Skeletal muscle satellite cell (primary cell): ENCODE measurements at regions not wholly inside any gene's neighbourhood (a gene's known extent, or its start where the extent isn't known, plus 50 kb on each side); places are given as distances from the start of the nearest gene placed in this dataset.
"Not testable (repeated sequence)": the region's sequence is repeated elsewhere in the genome, so short reads cannot be mapped to it uniquely, and the experiment has no call there.

Experiments used
- H3K27me3 ChIP-seq: 2 replicates; pipeline ENCODE4 v1.7.0; 2013; ENCODE audit warnings: low read length; ENCODE audit not compliant: control insufficient read depth, insufficient read depth
- H3K36me3 ChIP-seq: 2 replicates; pipeline ENCODE4 v1.7.0; 2013; ENCODE audit warnings: mild to moderate bottlenecking, control low read depth, low read length; ENCODE audit not compliant: insufficient read depth
- H3K4me1 ChIP-seq: 2 replicates; pipeline ENCODE4 v1.7.0; 2013; ENCODE audit warnings: low read length; ENCODE audit not compliant: control insufficient read depth, insufficient read depth
- H3K4me2 ChIP-seq: 2 replicates; pipeline ENCODE4 v1.7.0; 2013; ENCODE audit warnings: mild to moderate bottlenecking, low read length
- H3K4me3 ChIP-seq: 2 replicates; pipeline ENCODE4 v1.7.0; 2013; ENCODE audit warnings: low read length
- H3K9ac ChIP-seq: 2 replicates; pipeline ENCODE4 v1.7.0; 2013; ENCODE audit warnings: mild to moderate bottlenecking, low read depth, low read length, moderate library complexity
- H3K9me3 ChIP-seq: replicated peaks from 2 replicates; pipeline ENCODE4 v1.7.0; 2013; ENCODE audit warnings: mild to moderate bottlenecking, control low read depth, low read length

GRCh38 chr5:13027874-13028273 lies 916.6 kb downstream of the DNAH5 start:
- Histone ChIP-seq H3K27me3 (no peaks in the 10 kb centered on the region), H3K36me3 (no peaks in the 10 kb centered on the region), H3K4me3 (no peak overlapping the region)

GRCh38 chr5:13019729-13020128 lies 924.8 kb downstream of the DNAH5 start:
- Histone ChIP-seq H3K9ac (no peak overlapping the region), H3K9me3 (no peaks in the 10 kb centered on the region), H3K4me3 (no peak overlapping the region), H3K4me2 (no peak overlapping the region), H3K4me1 (no peaks in the 10 kb centered on the region), H3K36me3 (no peaks in the 10 kb centered on the region), H3K27me3 (no peaks in the 10 kb centered on the region)

More at GRCh38 chr5:13027874-13028273, 916.6 kb downstream of the DNAH5 start:
- Histone ChIP-seq H3K4me1 (no peaks in the 10 kb centered on the region), H3K9ac (no peak overlapping the region), H3K4me2 (no peak overlapping the region), H3K9me3 (no peaks in the 10 kb centered on the region)

GRCh38 chr5:13003457-13003856 lies 941.0 kb downstream of the DNAH5 start:
- no peak overlapping the region for H3K4me2 ChIP-seq
- H3K27me3 ChIP-seq: no peaks in the 10 kb centered on the region
- no peak overlapping the region for H3K9ac ChIP-seq

GRCh38 chr5:12999667-13000066 lies 944.8 kb downstream of the DNAH5 start:
- Histone ChIP-seq H3K4me1 (no peaks in the 10 kb centered on the region), H3K9ac (no peak overlapping the region), H3K36me3 (no peaks in the 10 kb centered on the region), H3K4me3 (no peak overlapping the region), H3K27me3 (no peaks in the 10 kb centered on the region), H3K4me2 (no peak overlapping the region), H3K9me3 (no peaks in the 10 kb centered on the region)

More at GRCh38 chr5:13003457-13003856, 941.0 kb downstream of the DNAH5 start:
- H3K4me3 ChIP-seq: no peak overlapping the region
- no peaks in the 10 kb centered on the region for H3K36me3 ChIP-seq
- no peaks in the 10 kb centered on the region for H3K4me1 ChIP-seq
- no peaks in the 10 kb centered on the region for H3K9me3 ChIP-seq

- Histone ChIP-seq H3K9me3 (no peaks in the 10 kb centered on the region), H3K4me2 (no peak overlapping the region), H3K4me1 (no peaks in the 10 kb centered on the region), H3K36me3 (no peaks in the 10 kb centered on the region), H3K27me3 (no peaks in the 10 kb centered on the region), H3K9ac (no peak overlapping the region), H3K4me3 (no peak overlapping the region)
Observed at GRCh38 chr5:12985142-12985541, 959.3 kb downstream of the DNAH5 start.

- no peak overlapping the region for H3K4me2 ChIP-seq
- H3K9me3 ChIP-seq: no peaks in the 10 kb centered on the region
- H3K4me1 ChIP-seq: no peaks in the 10 kb centered on the region
- H3K36me3 ChIP-seq: no peaks in the 10 kb centered on the region
- no peaks in the 10 kb centered on the region for H3K27me3 ChIP-seq
- no peak overlapping the region for H3K9ac ChIP-seq
- H3K4me3 ChIP-seq: no peak overlapping the region
Observed at GRCh38 chr5:12974856-12975255, 969.6 kb downstream of the DNAH5 start.

- Histone ChIP-seq H3K4me1 (no peaks in the 10 kb centered on the region), H3K9ac (no peak overlapping the region), H3K36me3 (no peaks in the 10 kb centered on the region), H3K4me3 (no peak overlapping the region), H3K4me2 (no peak overlapping the region), H3K27me3 (no peaks in the 10 kb centered on the region), H3K9me3 (no peaks in the 10 kb centered on the region)
Observed at GRCh38 chr5:12965804-12966203, 978.7 kb downstream of the DNAH5 start.

GRCh38 chr5:12959713-12960112 lies 984.8 kb downstream of the DNAH5 start:
- Histone ChIP-seq H3K4me1 (no peaks in the 10 kb centered on the region), H3K27me3 (no peaks in the 10 kb centered on the region), H3K9ac (no peak overlapping the region), H3K4me3 (no peak overlapping the region), H3K4me2 (no peak overlapping the region), H3K9me3 (no peaks in the 10 kb centered on the region), H3K36me3 (no peaks in the 10 kb centered on the region)

GRCh38 chr5:12952409-12952808 lies 992.1 kb downstream of the DNAH5 start:
- H3K4me2 ChIP-seq: no peak overlapping the region
- no peaks in the 10 kb centered on the region for H3K27me3 ChIP-seq
- no peak overlapping the region for H3K4me3 ChIP-seq
- H3K4me1 ChIP-seq: no peaks in the 10 kb centered on the region
- peaks cover 3% of the 10 kb centered on the region for H3K9me3 ChIP-seq
- no peak overlapping the region for H3K9ac ChIP-seq
- H3K36me3 ChIP-seq: no peaks in the 10 kb centered on the region

GRCh38 chr5:12951846-12952245 lies 992.6 kb downstream of the DNAH5 start:
- H3K9me3 ChIP-seq: peaks cover 3% of the 10 kb centered on the region
- H3K4me2 ChIP-seq: no peak overlapping the region
- no peaks in the 10 kb centered on the region for H3K27me3 ChIP-seq
- no peak overlapping the region for H3K9ac ChIP-seq
- H3K4me3 ChIP-seq: no peak overlapping the region
- no peaks in the 10 kb centered on the region for H3K36me3 ChIP-seq
- H3K4me1 ChIP-seq: no peaks in the 10 kb centered on the region

GRCh38 chr5:12947379-12947778 lies 997.1 kb downstream of the DNAH5 start:
- H3K36me3 ChIP-seq: no peaks in the 10 kb centered on the region
- H3K27me3 ChIP-seq: no peaks in the 10 kb centered on the region
- no peak overlapping the region for H3K4me2 ChIP-seq
- no peaks in the 10 kb centered on the region for H3K9me3 ChIP-seq
- no peaks in the 10 kb centered on the region for H3K4me1 ChIP-seq
- H3K4me3 ChIP-seq: no peak overlapping the region
- no peak overlapping the region for H3K9ac ChIP-seq

- not testable (repeated sequence) for H3K4me1 ChIP-seq, H3K27me3 ChIP-seq, H3K9me3 ChIP-seq, H3K36me3 ChIP-seq, H3K4me3 ChIP-seq, H3K4me2 ChIP-seq, H3K9ac ChIP-seq
Observed at GRCh38 chr5:12945477-12945876, 999.0 kb downstream of the DNAH5 start.
